HG03066 (cell line): ENCODE measurements at regions not wholly inside any gene's neighbourhood (a gene's known extent, or its start where the extent isn't known, plus 50 kb on each side); places are given as distances from the start of the nearest gene placed in this dataset.

ENCODE experiments used
- ATAC-seq: cut with Tn5 transposase; IDR thresholded peaks from one replicate; pipeline ENCODE4 v1.9.1; 2021; ENCODE audit warnings: low read depth; ENCODE audit not compliant: unreplicated experiment

- ATAC-seq = no peak
These were observed 57.8 kb upstream of the CBLN2 start for GRCh38 chr18:72601944-72602343.

GRCh38 chr18:72601481-72601880, 57.3 kb upstream of the CBLN2 start:
- ATAC-seq = no peak
